ENCODE measurements at regions not wholly inside any gene's neighbourhood (a gene's known extent, or its start where the extent isn't known, plus 50 kb on each side); places are given as distances from the start of the nearest gene placed in this dataset.

DNA sequence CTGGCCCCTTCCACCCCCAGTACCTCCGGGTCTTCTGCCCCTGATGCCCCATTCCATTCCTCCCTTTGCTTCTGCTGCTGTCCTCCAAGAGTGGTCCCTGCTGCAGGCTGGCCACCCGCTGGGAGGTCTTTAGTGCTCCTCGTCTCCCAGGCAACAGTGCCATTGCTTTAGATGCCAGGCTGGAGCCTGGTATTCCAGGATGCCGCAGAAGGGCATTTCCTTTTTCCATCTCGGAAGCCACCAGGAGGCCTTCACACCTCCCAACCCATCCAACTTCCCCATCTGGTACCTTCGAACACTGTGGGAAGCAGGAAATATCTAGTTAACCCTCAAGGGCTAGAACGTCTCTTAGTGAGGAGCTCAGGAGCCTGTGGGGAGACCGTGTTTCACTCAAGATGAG, 92.9 kb upstream of the DUSP5 start:
- Histone ChIP-seq H3K9me3 (ENCODE audit: low read length) (no peaks in the 10 kb centered on the region), H3K36me3 (ENCODE audit: insufficient read depth, low read length) (no peaks in the 10 kb centered on the region), H3F3A (ENCODE audit: insufficient read depth, low read length, poor library complexity, severe bottlenecking) (no peaks in the 10 kb centered on the region), H3K4me3 (ENCODE audit: low read length) (no peak overlapping the region), H3K79me2 (replicated peaks; ENCODE audit: insufficient read depth, low read length) (no peaks in the 10 kb centered on the region), H2AFZ (ENCODE audit: low read depth, low read length) (no peak overlapping the region), H4K20me1 (ENCODE audit: insufficient read depth) (no peaks in the 10 kb centered on the region), H3K27ac (ENCODE audit: low read length) (no peak overlapping the region), H3K9ac (ENCODE audit: low read length) (no peak overlapping the region), H3K27me3 (ENCODE audit: insufficient read depth, low read depth, low read length) (no peaks in the 10 kb centered on the region), H3K9me2 (ENCODE audit: insufficient read depth, low read length) (no peaks in the 10 kb centered on the region), H3K4me2 (ENCODE audit: low read length) (no peak overlapping the region)
- TF ChIP-seq TAF1 (IDR thresholded peaks at IDR 0.05; ENCODE audit: low read depth) (no peak), EZH2 (IDR thresholded peaks at IDR 0.05; ENCODE audit: borderline replicate concordance, insufficient read depth, low read length, poor library complexity, severe bottlenecking) (no peak), SMC3 (conservative IDR thresholded peaks at IDR 0.05; ENCODE audit: poor library complexity) (no peak), POLR2AphosphoS5 (IDR thresholded peaks at IDR 0.05) (no peak), RAD21 (conservative IDR thresholded peaks at IDR 0.05) (no peak), EP300 (conservative IDR thresholded peaks at IDR 0.05; ENCODE audit: poor library complexity, severe bottlenecking) (no peak), MXI1 (conservative IDR thresholded peaks at IDR 0.05; ENCODE audit: poor library complexity, severe bottlenecking) (no peak)
- TF ChIP-seq, protein P1, sequence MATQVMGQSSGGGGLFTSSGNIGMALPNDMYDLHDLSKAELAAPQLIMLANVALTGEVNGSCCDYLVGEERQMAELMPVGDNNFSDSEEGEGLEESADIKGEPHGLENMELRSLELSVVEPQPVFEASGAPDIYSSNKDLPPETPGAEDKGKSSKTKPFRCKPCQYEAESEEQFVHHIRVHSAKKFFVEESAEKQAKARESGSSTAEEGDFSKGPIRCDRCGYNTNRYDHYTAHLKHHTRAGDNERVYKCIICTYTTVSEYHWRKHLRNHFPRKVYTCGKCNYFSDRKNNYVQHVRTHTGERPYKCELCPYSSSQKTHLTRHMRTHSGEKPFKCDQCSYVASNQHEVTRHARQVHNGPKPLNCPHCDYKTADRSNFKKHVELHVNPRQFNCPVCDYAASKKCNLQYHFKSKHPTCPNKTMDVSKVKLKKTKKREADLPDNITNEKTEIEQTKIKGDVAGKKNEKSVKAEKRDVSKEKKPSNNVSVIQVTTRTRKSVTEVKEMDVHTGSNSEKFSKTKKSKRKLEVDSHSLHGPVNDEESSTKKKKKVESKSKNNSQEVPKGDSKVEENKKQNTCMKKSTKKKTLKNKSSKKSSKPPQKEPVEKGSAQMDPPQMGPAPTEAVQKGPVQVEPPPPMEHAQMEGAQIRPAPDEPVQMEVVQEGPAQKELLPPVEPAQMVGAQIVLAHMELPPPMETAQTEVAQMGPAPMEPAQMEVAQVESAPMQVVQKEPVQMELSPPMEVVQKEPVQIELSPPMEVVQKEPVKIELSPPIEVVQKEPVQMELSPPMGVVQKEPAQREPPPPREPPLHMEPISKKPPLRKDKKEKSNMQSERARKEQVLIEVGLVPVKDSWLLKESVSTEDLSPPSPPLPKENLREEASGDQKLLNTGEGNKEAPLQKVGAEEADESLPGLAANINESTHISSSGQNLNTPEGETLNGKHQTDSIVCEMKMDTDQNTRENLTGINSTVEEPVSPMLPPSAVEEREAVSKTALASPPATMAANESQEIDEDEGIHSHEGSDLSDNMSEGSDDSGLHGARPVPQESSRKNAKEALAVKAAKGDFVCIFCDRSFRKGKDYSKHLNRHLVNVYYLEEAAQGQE (IDR thresholded peaks at IDR 0.05; ENCODE audit: borderline replicate concordance): no peak
- TF ChIP-seq, protein P2, sequence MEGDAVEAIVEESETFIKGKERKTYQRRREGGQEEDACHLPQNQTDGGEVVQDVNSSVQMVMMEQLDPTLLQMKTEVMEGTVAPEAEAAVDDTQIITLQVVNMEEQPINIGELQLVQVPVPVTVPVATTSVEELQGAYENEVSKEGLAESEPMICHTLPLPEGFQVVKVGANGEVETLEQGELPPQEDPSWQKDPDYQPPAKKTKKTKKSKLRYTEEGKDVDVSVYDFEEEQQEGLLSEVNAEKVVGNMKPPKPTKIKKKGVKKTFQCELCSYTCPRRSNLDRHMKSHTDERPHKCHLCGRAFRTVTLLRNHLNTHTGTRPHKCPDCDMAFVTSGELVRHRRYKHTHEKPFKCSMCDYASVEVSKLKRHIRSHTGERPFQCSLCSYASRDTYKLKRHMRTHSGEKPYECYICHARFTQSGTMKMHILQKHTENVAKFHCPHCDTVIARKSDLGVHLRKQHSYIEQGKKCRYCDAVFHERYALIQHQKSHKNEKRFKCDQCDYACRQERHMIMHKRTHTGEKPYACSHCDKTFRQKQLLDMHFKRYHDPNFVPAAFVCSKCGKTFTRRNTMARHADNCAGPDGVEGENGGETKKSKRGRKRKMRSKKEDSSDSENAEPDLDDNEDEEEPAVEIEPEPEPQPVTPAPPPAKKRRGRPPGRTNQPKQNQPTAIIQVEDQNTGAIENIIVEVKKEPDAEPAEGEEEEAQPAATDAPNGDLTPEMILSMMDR (IDR thresholded peaks at IDR 0.05; ENCODE audit: poor library complexity, severe bottlenecking): no peak

DNA sequence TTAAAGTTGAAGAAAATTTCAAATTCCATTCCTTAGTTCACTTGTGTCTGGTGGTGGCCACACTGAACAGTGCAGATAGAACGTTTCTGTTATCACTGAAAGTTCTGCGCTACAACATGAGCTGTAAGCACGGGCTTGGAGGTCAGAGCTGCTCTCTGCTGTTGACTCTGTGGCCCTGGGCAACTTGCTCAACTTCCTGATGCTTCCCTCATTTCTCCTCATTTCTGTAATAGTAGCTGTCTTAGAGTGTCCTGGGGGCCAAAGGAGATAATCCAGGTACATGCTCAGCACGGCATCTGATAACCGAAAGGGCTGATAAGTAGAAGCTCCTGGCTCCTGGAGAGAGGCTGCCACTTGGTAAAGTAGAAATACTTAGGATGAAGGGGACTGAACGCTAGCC, 92.3 kb upstream of the DUSP5 start:
- no peaks in the 10 kb centered on the region for H4K20me1 ChIP-seq (ENCODE audit: insufficient read depth)
- H3K27ac ChIP-seq (ENCODE audit: low read length): no peak overlapping the region
- no peak overlapping the region for H2AFZ ChIP-seq (ENCODE audit: low read depth, low read length)
- H3K79me2 ChIP-seq (replicated peaks; ENCODE audit: insufficient read depth, low read length): no peaks in the 10 kb centered on the region
- no peaks in the 10 kb centered on the region for H3K9me2 ChIP-seq (ENCODE audit: insufficient read depth, low read length)
- H3K4me2 ChIP-seq (ENCODE audit: low read length): no peak overlapping the region
- no peak overlapping the region for H3K4me3 ChIP-seq (ENCODE audit: low read length)
- no peak for TF ChIP-seq POLR2AphosphoS5 (IDR thresholded peaks at IDR 0.05)
- TF ChIP-seq, protein P1 (IDR thresholded peaks at IDR 0.05; ENCODE audit: borderline replicate concordance): no peak
- TF ChIP-seq TAF1 (IDR thresholded peaks at IDR 0.05; ENCODE audit: low read depth): no peak
- no peak for TF ChIP-seq RAD21 (conservative IDR thresholded peaks at IDR 0.05)
- TF ChIP-seq SMC3 (conservative IDR thresholded peaks at IDR 0.05; ENCODE audit: poor library complexity): no peak
- TF ChIP-seq EP300 (conservative IDR thresholded peaks at IDR 0.05; ENCODE audit: poor library complexity, severe bottlenecking): no peak
- TF ChIP-seq EZH2 (IDR thresholded peaks at IDR 0.05; ENCODE audit: borderline replicate concordance, insufficient read depth, low read length, poor library complexity, severe bottlenecking): no peak
- no peak for TF ChIP-seq MXI1 (conservative IDR thresholded peaks at IDR 0.05; ENCODE audit: poor library complexity, severe bottlenecking)
- TF ChIP-seq, protein P2 (IDR thresholded peaks at IDR 0.05; ENCODE audit: poor library complexity, severe bottlenecking): no peak
- H3K9ac ChIP-seq (ENCODE audit: low read length): no peak overlapping the region
- no peaks in the 10 kb centered on the region for H3K36me3 ChIP-seq (ENCODE audit: insufficient read depth, low read length)
- no peaks in the 10 kb centered on the region for H3K27me3 ChIP-seq (ENCODE audit: insufficient read depth, low read depth, low read length)
- H3F3A ChIP-seq (ENCODE audit: insufficient read depth, low read length, poor library complexity, severe bottlenecking): no peaks in the 10 kb centered on the region
- no peaks in the 10 kb centered on the region for H3K9me3 ChIP-seq (ENCODE audit: low read length)

Data from neural cell (in vitro differentiated cells).